GM12878 (cell line): ENCODE measurements at regions not wholly inside any gene's neighbourhood (a gene's known extent, or its start where the extent isn't known, plus 50 kb on each side); places are given as distances from the start of the nearest gene placed in this dataset.

Source experiments
- CBFB ChIP-seq: IDR thresholded peaks from 2 replicates; pipeline ENCODE4 v1.6.1; 2016; ENCODE audit warnings: antibody characterized with exemption, low read depth
- HCFC1 ChIP-seq: fragments of 150-350 bp; IDR thresholded peaks from 2 replicates; pipeline ENCODE4 v1.6.1; 2014; ENCODE audit warnings: low read length

- TF ChIP-seq CBFB (no peak), HCFC1 (no peak)
Observed at GRCh38 chr7:25351761-25352160, 123.5 kb upstream of the NPVF start.
